Astrocyte (in vitro differentiated cells and primary cell): ENCODE measurements at regions not wholly inside any gene's neighbourhood (a gene's known extent, or its start where the extent isn't known, plus 50 kb on each side); places are given as distances from the start of the nearest gene placed in this dataset.

Experiments used
- DNase-seq: peaks from one replicate; pipeline ENCODE4 v3.0.0-alpha.2; 2010; ENCODE audit warnings: low read depth
- FAIRE-seq: peaks from 2 replicates; lab custom pipeline; 2011; peaks lifted over from hg19 to GRCh38; lab: Jason Lieb, UNC
- H2AFZ ChIP-seq: 2 replicates; pipeline ENCODE4 v1.6.0; 2012; ENCODE audit warnings: low read depth, low read length, inconsistent platforms
- H3K27ac ChIP-seq: 2 replicates; pipeline ENCODE4 v1.5.1; 2011; ENCODE audit warnings: low read depth, low read length, inconsistent platforms
- H3K27me3 ChIP-seq: 2 replicates; pipeline ENCODE4 v1.6.0; 2011; ENCODE audit warnings: low read length, inconsistent platforms; ENCODE audit not compliant: insufficient read depth
- H3K36me3 ChIP-seq: 2 replicates; pipeline ENCODE4 v1.5.1; 2011; ENCODE audit warnings: low read length, inconsistent platforms; ENCODE audit not compliant: insufficient read depth
- H3K4me1 ChIP-seq: 2 replicates; pipeline ENCODE4 v1.5.1; 2011; ENCODE audit warnings: low read length, inconsistent platforms; ENCODE audit not compliant: insufficient read depth
- H3K4me2 ChIP-seq: 2 replicates; pipeline ENCODE4 v1.6.0; 2012; ENCODE audit warnings: low read length, inconsistent platforms
- H3K4me3 ChIP-seq: 2 replicates; pipeline ENCODE4 v1.5.1; 2011; ENCODE audit warnings: low read depth, mild to moderate bottlenecking, low read length, inconsistent platforms; ENCODE audit not compliant: insufficient read depth
- H3K79me2 ChIP-seq: 2 replicates; pipeline ENCODE4 v1.6.0; 2012; ENCODE audit warnings: mild to moderate bottlenecking, low read length, inconsistent platforms; ENCODE audit not compliant: insufficient read depth
- H3K9ac ChIP-seq: 2 replicates; pipeline ENCODE4 v1.6.0; 2012; ENCODE audit warnings: mild to moderate bottlenecking, low read length, inconsistent platforms
- H3K9me3 ChIP-seq: 2 replicates; pipeline ENCODE4 v1.5.1; 2012; ENCODE audit warnings: low read depth, mild to moderate bottlenecking, low read length, inconsistent platforms; ENCODE audit not compliant: insufficient read depth
- H4K20me1 ChIP-seq: 2 replicates; pipeline ENCODE4 v1.6.0; 2012; ENCODE audit warnings: low read length, inconsistent platforms; ENCODE audit not compliant: insufficient read depth
- H3K27ac Mint-ChIP-seq: one replicate; pipeline ENCODE4 v1.8.0; 2021; ENCODE audit warnings: mild to moderate bottlenecking, mixed read lengths; ENCODE audit not compliant: unreplicated experiment
- H3K27me3 Mint-ChIP-seq: one replicate; pipeline ENCODE4 v1.8.0; 2021; ENCODE audit warnings: low read depth, mixed read lengths; ENCODE audit not compliant: unreplicated experiment
- H3K36me3 Mint-ChIP-seq: one replicate; pipeline ENCODE4 v1.8.0; 2021; ENCODE audit warnings: low read depth, mixed read lengths; ENCODE audit not compliant: unreplicated experiment
- H3K4me1 Mint-ChIP-seq: one replicate; pipeline ENCODE4 v1.8.0; 2021; ENCODE audit warnings: low read depth, mixed read lengths; ENCODE audit not compliant: unreplicated experiment
- H3K4me3 Mint-ChIP-seq: one replicate; pipeline ENCODE4 v1.8.0; 2021; ENCODE audit warnings: mild to moderate bottlenecking, moderate library complexity, mixed read lengths; ENCODE audit not compliant: unreplicated experiment
- H3K9me3 Mint-ChIP-seq: one replicate; pipeline ENCODE4 v1.8.0; 2021; ENCODE audit warnings: mild to moderate bottlenecking, mixed read lengths; ENCODE audit not compliant: unreplicated experiment
- CTCF ChIP-seq: IDR thresholded peaks from 2 replicates; pipeline ENCODE4 v1.5.1; 2011; ENCODE audit warnings: low read depth, mild to moderate bottlenecking, inconsistent platforms, low read length, moderate library complexity; ENCODE audit not compliant: insufficient read depth
- EZH2 ChIP-seq: IDR thresholded peaks from 2 replicates; pipeline ENCODE4 v1.6.1; 2012; ENCODE audit warnings: mild to moderate bottlenecking, low read length, inconsistent platforms; ENCODE audit not compliant: insufficient read depth

GRCh38 chrY:8644926-8645325 is 692.3 kb upstream of the TSPY4 start:
- no peaks in the 10 kb centered on the region for H3K79me2 ChIP-seq
- H3K9me3 ChIP-seq: no peaks in the 10 kb centered on the region
- Mint-ChIP-seq H3K9me3 (no peaks in the 10 kb centered on the region), H3K36me3 (no peaks in the 10 kb centered on the region), H3K4me3 (no peak overlapping the region), H3K4me1 (no peaks in the 10 kb centered on the region), H3K27me3 (no peaks in the 10 kb centered on the region), H3K27ac (no peak overlapping the region)
- H3K4me2 ChIP-seq: no peak overlapping the region
- no peak overlapping the region for H2AFZ ChIP-seq
- FAIRE-seq (no peak), DNase-seq (no peak)
- no peak overlapping the region for H3K9ac ChIP-seq
- no peak overlapping the region for H3K4me3 ChIP-seq
- H4K20me1 ChIP-seq: no peaks in the 10 kb centered on the region
- no peaks in the 10 kb centered on the region for H3K27me3 ChIP-seq
- no peaks in the 10 kb centered on the region for H3K36me3 ChIP-seq
- H3K4me1 ChIP-seq: no peaks in the 10 kb centered on the region
- H3K27ac ChIP-seq: no peak overlapping the region
- TF ChIP-seq CTCF: no peak
- no peak for TF ChIP-seq EZH2

- no peak for FAIRE-seq
Measured at GRCh38 chrY:8652445-8652844, 684.8 kb upstream of the TSPY4 start.

More at GRCh38 chrY:8652445-8652844, 684.8 kb upstream of the TSPY4 start:
- Histone ChIP-seq H3K36me3 (no peaks in the 10 kb centered on the region), H3K4me3 (no peak overlapping the region), H3K27me3 (no peaks in the 10 kb centered on the region), H3K9me3 (no peaks in the 10 kb centered on the region), H2AFZ (no peak overlapping the region), H3K9ac (no peak overlapping the region), H4K20me1 (no peaks in the 10 kb centered on the region), H3K4me1 (no peaks in the 10 kb centered on the region), H3K27ac (no peak overlapping the region), H3K79me2 (no peaks in the 10 kb centered on the region), H3K4me2 (no peak overlapping the region)
- Mint-ChIP-seq H3K36me3 (no peaks in the 10 kb centered on the region), H3K27ac (no peak overlapping the region), H3K9me3 (no peaks in the 10 kb centered on the region), H3K4me1 (no peaks in the 10 kb centered on the region), H3K4me3 (no peak overlapping the region), H3K27me3 (no peaks in the 10 kb centered on the region)
- DNase-seq: no peak
- no peak for TF ChIP-seq EZH2
- TF ChIP-seq CTCF: no peak
